Astrocyte (in vitro differentiated cells and primary cell): ENCODE measurements at regions not wholly inside any gene's neighbourhood (a gene's known extent, or its start where the extent isn't known, plus 50 kb on each side); places are given as distances from the start of the nearest gene placed in this dataset.

Experiments used
- DNase-seq: peaks from one replicate; pipeline ENCODE4 v3.0.0-alpha.2; 2010; ENCODE audit warnings: low read depth
- FAIRE-seq: peaks from 2 replicates; lab custom pipeline; 2011; peaks lifted over from hg19 to GRCh38; lab: Jason Lieb, UNC
- H2AFZ ChIP-seq: 2 replicates; pipeline ENCODE4 v1.6.0; 2012; ENCODE audit warnings: low read depth, low read length, inconsistent platforms
- H3K27ac ChIP-seq: 2 replicates; pipeline ENCODE4 v1.5.1; 2011; ENCODE audit warnings: low read depth, low read length, inconsistent platforms
- H3K27me3 ChIP-seq: 2 replicates; pipeline ENCODE4 v1.6.0; 2011; ENCODE audit warnings: low read length, inconsistent platforms; ENCODE audit not compliant: insufficient read depth
- H3K36me3 ChIP-seq: 2 replicates; pipeline ENCODE4 v1.5.1; 2011; ENCODE audit warnings: low read length, inconsistent platforms; ENCODE audit not compliant: insufficient read depth
- H3K4me1 ChIP-seq: 2 replicates; pipeline ENCODE4 v1.5.1; 2011; ENCODE audit warnings: low read length, inconsistent platforms; ENCODE audit not compliant: insufficient read depth
- H3K4me2 ChIP-seq: 2 replicates; pipeline ENCODE4 v1.6.0; 2012; ENCODE audit warnings: low read length, inconsistent platforms
- H3K4me3 ChIP-seq: 2 replicates; pipeline ENCODE4 v1.5.1; 2011; ENCODE audit warnings: low read depth, mild to moderate bottlenecking, low read length, inconsistent platforms; ENCODE audit not compliant: insufficient read depth
- H3K79me2 ChIP-seq: 2 replicates; pipeline ENCODE4 v1.6.0; 2012; ENCODE audit warnings: mild to moderate bottlenecking, low read length, inconsistent platforms; ENCODE audit not compliant: insufficient read depth
- H3K9ac ChIP-seq: 2 replicates; pipeline ENCODE4 v1.6.0; 2012; ENCODE audit warnings: mild to moderate bottlenecking, low read length, inconsistent platforms
- H3K9me3 ChIP-seq: 2 replicates; pipeline ENCODE4 v1.5.1; 2012; ENCODE audit warnings: low read depth, mild to moderate bottlenecking, low read length, inconsistent platforms; ENCODE audit not compliant: insufficient read depth
- H4K20me1 ChIP-seq: 2 replicates; pipeline ENCODE4 v1.6.0; 2012; ENCODE audit warnings: low read length, inconsistent platforms; ENCODE audit not compliant: insufficient read depth
- H3K27ac Mint-ChIP-seq: one replicate; pipeline ENCODE4 v1.8.0; 2021; ENCODE audit warnings: mild to moderate bottlenecking, mixed read lengths; ENCODE audit not compliant: unreplicated experiment
- H3K27me3 Mint-ChIP-seq: one replicate; pipeline ENCODE4 v1.8.0; 2021; ENCODE audit warnings: low read depth, mixed read lengths; ENCODE audit not compliant: unreplicated experiment
- H3K36me3 Mint-ChIP-seq: one replicate; pipeline ENCODE4 v1.8.0; 2021; ENCODE audit warnings: low read depth, mixed read lengths; ENCODE audit not compliant: unreplicated experiment
- H3K4me1 Mint-ChIP-seq: one replicate; pipeline ENCODE4 v1.8.0; 2021; ENCODE audit warnings: low read depth, mixed read lengths; ENCODE audit not compliant: unreplicated experiment
- H3K4me3 Mint-ChIP-seq: one replicate; pipeline ENCODE4 v1.8.0; 2021; ENCODE audit warnings: mild to moderate bottlenecking, moderate library complexity, mixed read lengths; ENCODE audit not compliant: unreplicated experiment
- H3K9me3 Mint-ChIP-seq: one replicate; pipeline ENCODE4 v1.8.0; 2021; ENCODE audit warnings: mild to moderate bottlenecking, mixed read lengths; ENCODE audit not compliant: unreplicated experiment
- EZH2 ChIP-seq: IDR thresholded peaks from 2 replicates; pipeline ENCODE4 v1.6.1; 2012; ENCODE audit warnings: mild to moderate bottlenecking, low read length, inconsistent platforms; ENCODE audit not compliant: insufficient read depth
- TF ChIP-seq, protein P1 (sequence below): IDR thresholded peaks from 2 replicates; pipeline ENCODE4 v1.5.1; 2011; ENCODE audit warnings: low read depth, mild to moderate bottlenecking, inconsistent platforms, low read length, moderate library complexity; ENCODE audit not compliant: insufficient read depth

GRCh38 chr4:132981611-132982010, 167.5 kb upstream of the PCDH10 start:
- H3K36me3 Mint-ChIP-seq = no peaks in the 10 kb centered on the region
- TF ChIP-seq, protein P1, sequence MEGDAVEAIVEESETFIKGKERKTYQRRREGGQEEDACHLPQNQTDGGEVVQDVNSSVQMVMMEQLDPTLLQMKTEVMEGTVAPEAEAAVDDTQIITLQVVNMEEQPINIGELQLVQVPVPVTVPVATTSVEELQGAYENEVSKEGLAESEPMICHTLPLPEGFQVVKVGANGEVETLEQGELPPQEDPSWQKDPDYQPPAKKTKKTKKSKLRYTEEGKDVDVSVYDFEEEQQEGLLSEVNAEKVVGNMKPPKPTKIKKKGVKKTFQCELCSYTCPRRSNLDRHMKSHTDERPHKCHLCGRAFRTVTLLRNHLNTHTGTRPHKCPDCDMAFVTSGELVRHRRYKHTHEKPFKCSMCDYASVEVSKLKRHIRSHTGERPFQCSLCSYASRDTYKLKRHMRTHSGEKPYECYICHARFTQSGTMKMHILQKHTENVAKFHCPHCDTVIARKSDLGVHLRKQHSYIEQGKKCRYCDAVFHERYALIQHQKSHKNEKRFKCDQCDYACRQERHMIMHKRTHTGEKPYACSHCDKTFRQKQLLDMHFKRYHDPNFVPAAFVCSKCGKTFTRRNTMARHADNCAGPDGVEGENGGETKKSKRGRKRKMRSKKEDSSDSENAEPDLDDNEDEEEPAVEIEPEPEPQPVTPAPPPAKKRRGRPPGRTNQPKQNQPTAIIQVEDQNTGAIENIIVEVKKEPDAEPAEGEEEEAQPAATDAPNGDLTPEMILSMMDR = no peak
- TF ChIP-seq EZH2 = no peak
- no peaks in the 10 kb centered on the region for H3K4me1 ChIP-seq
- H3K27ac Mint-ChIP-seq = no peak overlapping the region
- H3K9ac ChIP-seq = no peak overlapping the region
- H3K36me3 ChIP-seq = no peaks in the 10 kb centered on the region
- H3K4me2 ChIP-seq = no peak overlapping the region
- H2AFZ ChIP-seq = no peak overlapping the region
- H3K4me3 Mint-ChIP-seq = no peak overlapping the region
- H3K9me3 Mint-ChIP-seq = no peaks in the 10 kb centered on the region
- no peak overlapping the region for H3K4me3 ChIP-seq
- H3K79me2 ChIP-seq = no peaks in the 10 kb centered on the region
- H3K27me3 ChIP-seq = no peaks in the 10 kb centered on the region
- peaks cover 10% of the 10 kb centered on the region for H3K4me1 Mint-ChIP-seq
- H3K27ac ChIP-seq = no peak overlapping the region
- H3K27me3 Mint-ChIP-seq = no peaks in the 10 kb centered on the region
- DNase-seq = no peak
- FAIRE-seq = no peak
- no peaks in the 10 kb centered on the region for H4K20me1 ChIP-seq
- no peaks in the 10 kb centered on the region for H3K9me3 ChIP-seq

GRCh38 chr4:132982151-132982550, 166.9 kb upstream of the PCDH10 start:
- Histone ChIP-seq H3K4me1 (no peaks in the 10 kb centered on the region), H2AFZ (no peak overlapping the region), H3K4me2 (no peak overlapping the region), H3K27ac (no peak overlapping the region), H3K27me3 (no peaks in the 10 kb centered on the region), H3K36me3 (no peaks in the 10 kb centered on the region), H3K4me3 (no peak overlapping the region), H3K79me2 (no peaks in the 10 kb centered on the region), H4K20me1 (no peaks in the 10 kb centered on the region), H3K9me3 (no peaks in the 10 kb centered on the region), H3K9ac (no peak overlapping the region)
- no peak for TF ChIP-seq EZH2
- TF ChIP-seq, protein P1 = no peak
- FAIRE-seq (no peak), DNase-seq (peak; percentile 57)
- no peaks in the 10 kb centered on the region for H3K27me3 Mint-ChIP-seq
- no peak overlapping the region for H3K4me3 Mint-ChIP-seq
- peaks cover 10% of the 10 kb centered on the region for H3K4me1 Mint-ChIP-seq
- H3K9me3 Mint-ChIP-seq = no peaks in the 10 kb centered on the region
- H3K27ac Mint-ChIP-seq = no peak overlapping the region
- no peaks in the 10 kb centered on the region for H3K36me3 Mint-ChIP-seq

DNA sequence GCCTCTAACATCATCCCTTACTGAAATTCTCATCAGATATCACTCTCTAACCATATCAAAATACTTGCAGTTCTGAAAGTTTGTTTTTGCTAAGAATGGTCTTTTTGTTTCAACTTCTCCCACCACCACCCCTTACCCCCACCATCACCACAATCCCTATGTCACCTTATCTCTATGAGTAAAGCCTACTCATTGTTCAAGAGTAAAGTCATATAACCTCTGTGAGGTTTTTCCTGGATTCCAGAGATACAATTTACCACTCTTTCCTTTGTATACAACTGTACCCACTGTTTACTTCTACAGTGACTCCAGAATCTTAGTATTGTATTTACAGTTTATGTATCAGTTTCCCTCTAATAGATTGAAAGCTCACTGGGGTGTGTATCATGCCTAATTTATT, 158.0 kb upstream of the PCDH10 start:
- Mint-ChIP-seq H3K27ac (no peak overlapping the region), H3K9me3 (no peaks in the 10 kb centered on the region), H3K4me3 (no peak overlapping the region), H3K27me3 (no peaks in the 10 kb centered on the region), H3K36me3 (no peaks in the 10 kb centered on the region), H3K4me1 (peaks cover 4% of the 10 kb centered on the region)
- Histone ChIP-seq H3K36me3 (no peaks in the 10 kb centered on the region), H4K20me1 (no peaks in the 10 kb centered on the region), H2AFZ (no peak overlapping the region), H3K79me2 (no peaks in the 10 kb centered on the region), H3K4me3 (no peak overlapping the region), H3K9ac (no peak overlapping the region), H3K27me3 (no peaks in the 10 kb centered on the region), H3K4me1 (no peaks in the 10 kb centered on the region), H3K4me2 (no peak overlapping the region), H3K27ac (no peak overlapping the region), H3K9me3 (no peaks in the 10 kb centered on the region)
- DNase-seq = no peak
- FAIRE-seq = no peak
- TF ChIP-seq EZH2 = no peak
- TF ChIP-seq, protein P1 = no peak
